AG04449 (cell line): ENCODE measurements at regions not wholly inside any gene's neighbourhood (a gene's known extent, or its start where the extent isn't known, plus 50 kb on each side); places are given as distances from the start of the nearest gene placed in this dataset.

Experiments used
- CTCF ChIA-PET: fragments of 350-600 bp; formaldehyde crosslinking; extraction: SDS; loops from one replicate; lab custom pipeline; 2021; ENCODE audit warnings: antibody characterized with exemption; lab: Yijun Ruan, JAX
- POLR2A ChIA-PET: fragments of 400-600, 350-600 bp; formaldehyde crosslinking; extraction: SDS; loops from one replicate; lab custom pipeline; 2020; ENCODE audit warnings: antibody characterized with exemption, inconsistent platforms; lab: Yijun Ruan, JAX
- DNase-seq: peaks from one replicate; pipeline ENCODE4 v3.0.0-alpha.2; 2010; ENCODE audit warnings: low read depth, low spot score
- H3K4me3 ChIP-seq: 2 replicates; pipeline ENCODE4 v1.5.1; 2011; ENCODE audit warnings: low read depth, mild to moderate bottlenecking, control low read depth, low read length
- CTCF ChIP-seq: IDR thresholded peaks from one replicate; pipeline ENCODE4 v1.5.1; 2011; ENCODE audit warnings: mild to moderate bottlenecking, moderate library complexity, low read length, control low read depth, inconsistent platforms; ENCODE audit not compliant: insufficient read depth; ENCODE audit errors: missing control alignments

GRCh38 chr2:18426174-18426573, 134.3 kb downstream of the RDH14 start:
- POLR2A ChIA-PET = no interaction called here

GRCh38 chr2:18425210-18425703, 135.2 kb downstream of the RDH14 start:
- ChIA-PET POLR2A (no interaction called here), CTCF (interaction anchor here (1.0 to 1.8 kb wide), 6 partner anchors 10 to 95 kb away, joined by 3 to 7 read pairs (median 6); no protein-coding TSS in a partner anchor)
- no peak for DNase-seq
- no peak for TF ChIP-seq CTCF
- no peak overlapping the region for H3K4me3 ChIP-seq

More at GRCh38 chr2:18426174-18426573, 134.3 kb downstream of the RDH14 start:
- H3K4me3 ChIP-seq = no peak overlapping the region
- TF ChIP-seq CTCF = no peak
- CTCF ChIA-PET = interaction anchor here (0.9 to 1.8 kb wide), 5 partner anchors 9 to 34 kb away, joined by 3 to 7 read pairs (median 3); no protein-coding TSS in a partner anchor
- no peak for DNase-seq

- TF ChIP-seq CTCF = no peak
- H3K4me3 ChIP-seq = no peak overlapping the region
- ChIA-PET POLR2A (no interaction called here), CTCF (interaction anchor here (0.8 to 0.9 kb wide), 2 partner anchors 12 to 97 kb away, joined by 3 read pairs; no protein-coding TSS in a partner anchor)
- DNase-seq = no peak
Observed at GRCh38 chr2:18423636-18424035, 136.8 kb downstream of the RDH14 start.

GRCh38 chr2:18422432-18423165, 137.9 kb downstream of the RDH14 start:
- TF ChIP-seq CTCF = no peak
- ChIA-PET POLR2A (no interaction called here), CTCF (interaction anchor here (0.9 kb wide), 2 partner anchors 11 to 13 kb away, joined by 3 read pairs; no protein-coding TSS in a partner anchor)
- H3K4me3 ChIP-seq = no peak overlapping the region
- no peak for DNase-seq

GRCh38 chr2:18413676-18414396, 146.6 kb downstream of the RDH14 start:
- no peak overlapping the region for H3K4me3 ChIP-seq
- ChIA-PET POLR2A (interaction anchor here (0.5 kb wide), 1 partner anchor 1186 kb away, joined by 3 read pairs; no protein-coding TSS in a partner anchor), CTCF (interaction anchor here (0.6 to 3.8 kb wide), 9 partner anchors 10 to 336 kb away, joined by 3 to 17 read pairs (median 4); no protein-coding TSS in a partner anchor)
- TF ChIP-seq CTCF = no peak
- DNase-seq = peak; percentile 46
